ENCODE measurements at regions not wholly inside any gene's neighbourhood (a gene's known extent, or its start where the extent isn't known, plus 50 kb on each side); places are given as distances from the start of the nearest gene placed in this dataset.

GRCh38 chr13:110054041-110054440 is 252.9 kb downstream of the COL4A1 start:
- TF ChIP-seq EZH2 (IDR thresholded peaks at IDR 0.05; ENCODE audit: insufficient read depth, poor library complexity, severe bottlenecking) (no peak), EZH2phosphoT487 (IDR thresholded peaks at IDR 0.05; ENCODE audit: insufficient read depth, low read depth) (no peak)

All from GM23248 (cell line).